Stimulated activated CD8-positive, alpha-beta memory T cell treated with anti-CD3 and anti-CD28 coated beads, Interleukin-4, amount 100 ng/mL, for 48 hours (primary cell): ENCODE measurements at regions not wholly inside any gene's neighbourhood (a gene's known extent, or its start where the extent isn't known, plus 50 kb on each side); places are given as distances from the start of the nearest gene placed in this dataset.

Experiments
- DNase-seq: peaks from one replicate; pipeline ENCODE4 v3.0.0-alpha.2; 2020

DNA sequence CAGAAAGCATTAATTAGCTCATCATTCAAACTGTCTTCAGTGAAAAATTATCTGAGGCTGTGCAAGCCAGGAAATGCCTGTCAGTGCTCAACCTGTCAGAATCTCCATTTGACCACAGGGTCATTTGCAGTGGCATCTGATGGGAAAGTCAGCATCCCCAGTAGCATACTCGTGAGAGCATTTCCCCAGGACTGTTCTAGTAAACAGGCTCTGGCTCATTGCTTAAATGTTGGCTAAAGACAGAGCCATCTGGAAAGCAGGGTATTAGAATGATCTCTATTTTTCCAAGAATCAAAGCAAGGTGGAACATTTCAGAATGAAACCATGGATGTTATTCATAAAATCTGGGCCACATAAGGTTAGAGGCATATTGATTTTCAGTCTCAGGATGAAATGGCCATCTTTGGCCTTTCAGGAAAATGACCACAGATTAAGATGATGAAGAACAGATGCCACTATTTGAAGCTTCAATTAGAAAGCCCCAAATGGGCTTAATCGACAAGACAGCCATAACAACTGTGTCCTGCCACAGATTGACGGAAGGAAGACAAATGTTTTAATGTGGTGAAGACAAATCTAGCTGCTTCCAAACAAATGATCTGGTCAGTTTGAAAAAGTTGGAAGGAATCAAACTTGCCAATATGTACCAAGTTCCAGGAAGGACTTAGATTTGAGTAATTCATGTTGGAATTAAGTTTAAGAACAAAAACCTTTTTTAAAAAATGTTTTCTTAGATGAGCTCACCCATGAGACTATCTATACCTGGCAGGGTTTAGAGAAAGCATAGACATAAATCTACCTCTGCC lies 94.0 kb upstream of the FAR2 start:
- DNase-seq = no peak

DNA sequence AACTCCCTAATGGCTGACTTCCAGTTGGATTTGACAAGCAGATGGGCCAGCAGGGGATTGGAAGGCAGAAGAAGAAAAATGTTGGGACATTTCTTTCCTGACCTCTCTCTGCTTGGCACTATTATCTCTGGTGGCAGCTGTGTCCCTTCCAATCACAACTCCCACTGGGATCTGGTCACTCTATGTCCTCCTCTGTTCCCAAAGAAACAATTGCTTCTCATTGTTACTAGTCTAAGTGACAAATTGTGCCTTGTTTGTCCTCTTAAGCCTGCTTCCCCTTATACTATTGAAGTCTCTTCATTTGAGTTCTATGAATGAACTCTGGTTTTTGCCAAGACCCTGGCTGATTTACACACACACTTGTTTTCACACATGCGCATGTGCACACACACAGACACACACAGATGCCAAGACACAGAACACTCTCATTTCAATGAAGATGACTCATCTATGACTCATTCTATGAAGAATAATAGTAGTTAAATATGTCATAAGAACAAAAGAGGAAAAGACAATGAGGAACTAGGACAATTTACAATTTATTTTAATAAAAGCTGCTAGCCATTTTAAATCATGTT lies 83.0 kb upstream of the FAR2 start:
- no peak for DNase-seq

DNA sequence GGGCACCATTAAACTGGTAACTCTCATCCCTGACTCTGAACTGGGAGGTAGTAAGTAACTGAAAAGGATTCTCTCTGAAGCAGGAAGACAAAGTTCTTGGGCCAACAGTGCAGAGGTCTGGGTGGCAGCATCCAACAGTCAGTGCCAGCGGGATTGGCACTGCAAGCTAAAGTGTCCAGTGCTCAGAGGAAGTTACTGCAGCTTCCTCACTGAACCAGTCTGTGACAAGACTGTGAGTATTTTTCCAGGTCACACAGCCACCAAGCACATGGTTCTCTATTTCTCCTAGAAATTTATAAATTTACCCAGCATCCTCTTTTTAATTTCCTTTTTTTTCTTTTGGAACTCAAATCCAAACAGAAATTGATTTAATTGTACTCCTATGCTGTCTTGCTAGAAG lies 81.6 kb upstream of the FAR2 start:
- DNase-seq = no peak

DNA sequence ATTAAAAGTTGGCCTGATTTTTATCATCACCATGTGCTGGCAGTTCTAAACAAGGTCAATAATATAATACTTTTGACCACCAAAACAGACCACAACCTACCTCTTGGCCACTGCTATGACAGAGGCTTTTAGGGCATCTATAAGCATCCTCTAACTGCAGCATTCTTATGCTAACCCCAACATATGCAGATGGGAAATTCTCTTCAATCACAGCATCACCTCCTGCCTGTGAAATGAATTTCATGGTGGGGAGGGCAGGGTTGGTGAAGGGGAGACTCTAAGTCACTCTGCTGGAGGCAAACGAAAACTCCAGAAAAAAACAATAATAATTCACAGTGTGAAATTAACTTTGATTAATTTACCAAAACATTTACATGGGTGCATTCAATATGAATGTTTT lies 78.8 kb upstream of the FAR2 start:
- no peak for DNase-seq

DNA sequence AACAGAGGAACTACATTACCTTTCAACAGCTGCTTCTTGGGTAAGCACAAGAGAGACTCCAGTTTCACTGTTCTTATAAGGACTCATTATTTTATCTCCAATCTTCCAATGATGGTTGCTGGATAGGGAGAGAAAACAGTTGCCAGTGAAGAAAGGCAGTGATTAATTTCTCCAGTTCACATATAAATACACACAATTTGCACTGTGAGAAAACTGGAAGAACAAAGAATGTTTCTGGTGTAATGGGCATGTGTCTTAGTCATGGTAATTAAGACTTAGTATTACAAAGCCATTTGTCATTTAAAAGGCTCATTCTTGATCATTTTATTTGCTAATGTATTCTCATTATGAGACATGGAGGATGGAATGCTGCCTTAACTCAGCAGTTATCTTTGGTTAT lies 78.0 kb upstream of the FAR2 start:
- no peak for DNase-seq

DNA sequence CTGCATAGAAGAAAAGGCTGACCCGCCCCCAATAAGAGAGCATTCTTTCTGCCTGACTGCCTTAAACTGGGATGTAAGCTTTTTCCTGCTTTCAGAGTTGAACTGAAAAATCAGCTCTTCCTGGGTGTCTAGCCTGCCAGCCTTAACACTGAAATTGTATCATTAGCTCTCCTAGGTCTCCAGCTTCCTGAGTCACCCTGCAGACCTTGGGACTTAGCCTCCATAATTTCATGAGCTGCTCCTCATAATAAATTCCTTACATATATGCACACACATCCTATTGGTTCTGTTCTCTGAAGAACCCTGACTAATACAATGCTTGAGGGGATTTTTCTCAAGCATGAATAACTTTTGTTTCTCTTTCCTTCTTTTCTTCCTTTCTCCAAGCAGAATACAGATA lies 76.4 kb upstream of the FAR2 start:
- DNase-seq = no peak

DNA sequence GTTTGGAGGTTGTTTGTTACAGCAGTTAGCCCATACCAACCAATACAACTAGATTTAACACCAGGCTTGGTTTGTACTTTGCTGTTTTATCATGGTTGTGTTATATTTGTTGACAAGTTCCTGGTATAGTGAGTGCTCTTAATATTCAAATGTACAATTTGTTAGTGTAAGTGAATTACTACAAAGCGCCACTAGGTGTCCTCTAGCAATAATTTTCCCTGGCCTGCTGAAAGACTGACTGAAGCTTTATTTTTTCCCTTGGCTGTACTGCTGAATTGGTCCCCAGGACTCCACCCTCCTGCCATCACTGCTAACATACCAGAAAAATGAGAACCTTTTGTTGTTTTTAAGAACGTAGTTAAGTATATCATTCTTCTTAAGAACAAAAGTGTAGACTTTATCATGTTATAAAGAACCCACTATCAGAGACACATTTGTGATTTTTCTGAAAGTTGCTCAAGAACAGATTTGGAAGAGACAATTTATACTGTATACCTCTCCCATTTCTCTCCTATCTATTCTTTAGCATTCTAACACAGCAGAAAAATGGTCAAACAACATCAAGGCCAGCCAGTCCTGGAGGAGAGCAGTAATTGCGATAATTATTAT lies 75.3 kb upstream of the FAR2 start:
- DNase-seq = no peak

DNA sequence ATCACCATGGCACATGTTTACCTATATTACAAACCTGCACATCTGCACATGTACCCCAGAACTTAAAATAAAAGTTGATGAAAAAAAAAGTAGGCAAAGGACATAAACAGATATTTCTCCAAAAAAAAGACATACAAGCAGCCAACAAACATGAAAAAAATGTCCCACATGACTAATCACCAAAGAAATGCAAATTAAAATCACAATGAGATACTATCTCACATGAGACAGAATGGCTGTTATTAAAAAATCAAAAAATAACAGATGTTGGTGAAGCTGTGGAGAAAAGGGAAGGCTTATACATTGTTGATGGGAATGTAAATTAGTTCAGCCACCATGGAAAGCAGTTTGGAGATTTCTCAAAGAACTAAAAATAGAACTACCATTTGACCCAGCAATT lies 68.0 kb upstream of the FAR2 start:
- DNase-seq = no peak

DNA sequence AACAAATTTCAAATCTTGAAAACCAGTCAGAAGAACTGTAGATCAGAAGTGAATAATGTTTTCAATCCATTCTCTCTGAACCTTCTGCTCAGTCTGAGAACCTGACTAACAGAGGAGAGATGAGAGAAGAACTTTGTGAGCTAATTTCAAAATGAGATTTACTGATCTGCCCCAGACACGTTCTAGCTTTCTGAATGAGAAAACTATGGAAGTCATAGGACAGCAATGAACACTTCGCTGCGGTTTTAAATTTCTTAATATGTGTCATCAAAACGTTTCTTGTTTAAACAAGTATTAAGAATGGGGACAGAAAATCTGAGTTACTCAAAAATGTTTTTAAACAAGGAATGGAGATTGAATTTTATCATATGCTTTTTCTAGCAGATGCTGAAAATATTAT lies 66.6 kb upstream of the FAR2 start:
- no peak for DNase-seq

DNA sequence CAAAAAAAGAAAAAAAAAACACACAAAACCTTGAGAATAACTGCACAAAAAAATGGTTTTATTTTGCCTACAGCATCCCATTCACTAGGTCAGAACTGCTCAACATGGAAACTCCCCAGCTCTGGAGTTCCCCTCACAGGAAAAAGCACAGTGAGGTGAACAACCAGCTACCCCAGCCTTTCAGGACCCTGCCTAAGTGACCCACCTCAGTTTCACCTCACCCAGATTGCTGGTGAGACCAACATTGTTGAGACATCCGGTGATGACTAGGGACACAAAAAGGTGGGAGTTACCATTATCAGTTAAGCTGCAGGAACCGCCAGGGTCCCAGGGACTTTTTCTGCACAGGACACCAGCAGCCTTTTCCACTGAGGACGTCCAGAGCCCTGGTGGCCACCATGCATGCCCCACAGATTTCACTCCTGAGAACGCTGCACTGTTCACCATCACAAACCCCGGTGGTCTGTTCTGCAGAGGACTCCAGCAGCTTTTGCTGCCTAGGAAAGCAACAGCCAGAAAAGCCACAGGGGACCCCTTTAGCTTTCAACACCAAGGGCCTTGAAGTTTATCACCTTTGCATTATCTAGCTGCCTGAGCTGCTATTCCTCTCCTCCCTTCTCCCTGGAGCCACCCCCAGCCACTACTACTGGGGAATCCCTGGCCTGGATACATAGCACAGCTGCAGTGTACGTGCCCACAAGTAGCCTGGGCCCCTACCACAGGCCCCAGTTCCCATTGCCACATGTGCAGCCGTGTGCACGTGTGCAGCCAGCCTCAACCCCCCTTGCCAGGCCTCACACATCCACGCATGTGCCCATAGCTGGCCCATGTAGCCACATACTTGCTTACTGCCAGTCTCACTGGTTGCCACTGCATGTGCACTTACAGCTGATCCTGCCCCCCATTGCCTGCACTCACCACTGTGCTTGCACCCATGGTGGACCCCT lies 62.5 kb upstream of the FAR2 start:
- DNase-seq = no peak

DNA sequence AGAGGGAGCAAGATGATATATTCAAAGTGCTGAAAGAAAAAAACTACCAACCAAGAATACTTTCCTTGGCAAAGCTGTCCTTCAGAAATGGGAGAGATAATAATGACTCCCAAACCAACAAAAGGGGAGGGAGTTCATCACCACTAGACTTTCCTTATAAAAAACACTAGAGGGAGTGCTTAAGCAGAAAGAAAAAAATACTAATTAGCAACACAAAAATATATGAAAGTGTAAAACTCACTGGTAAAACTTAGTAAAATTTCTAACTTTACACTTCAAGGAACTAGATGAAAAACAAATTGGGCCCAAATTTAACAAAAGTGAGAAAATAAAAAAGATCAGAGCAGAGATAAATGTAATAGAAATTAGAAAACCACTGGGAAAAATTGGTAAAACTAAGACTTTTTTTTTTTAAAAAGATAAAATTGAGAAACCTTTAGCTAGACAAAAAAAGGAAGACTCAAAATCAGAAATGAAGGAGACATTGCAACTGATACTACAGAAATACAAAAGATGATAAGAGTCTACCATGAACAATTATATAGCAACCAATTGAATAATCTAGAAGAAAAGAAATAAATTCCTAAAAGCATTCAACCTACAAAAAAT lies 60.4 kb upstream of the FAR2 start:
- no peak for DNase-seq
